IMR-90 (cell line): ENCODE measurements at regions not wholly inside any gene's neighbourhood (a gene's known extent, or its start where the extent isn't known, plus 50 kb on each side); places are given as distances from the start of the nearest gene placed in this dataset.

Experiments
- ATAC-seq: fragments of 200-7000 bp; cut with Tn5 transposase; 2 replicates; pipeline ENCODE4 v1.9.1; 2020; ENCODE audit warnings: low read depth, mild to moderate bottlenecking, moderate library complexity
- BruUV-seq: library from RNA; stranded (reverse); fragments of 400-500 nt; replicated peaks from 2 replicates; lab custom pipeline; 2021; lab: Mats Ljungman, UMichigan
- CTCF ChIA-PET: fragments of 300-600 bp; formaldehyde crosslinking; extraction: SDS; loops from one replicate; lab custom pipeline; 2021; ENCODE audit warnings: antibody characterized with exemption; lab: Yijun Ruan, JAX
- POLR2A ChIA-PET: fragments of 300-600 bp; sonication (Branson Sonifier 250); formaldehyde crosslinking; loops from one replicate; lab custom pipeline; 2022; ENCODE audit warnings: antibody characterized with exemption; ENCODE audit not compliant: unreplicated experiment; lab: Charles Lee
- DNase-seq: peaks from one replicate; pipeline ENCODE4 v3.0.0; 2013
- H2AFZ ChIP-seq: replicated peaks from 2 replicates; pipeline ENCODE3; 2013; ENCODE audit warnings: low read length, mild to moderate bottlenecking; ENCODE audit not compliant: poor library complexity
- H2AK5ac ChIP-seq: 2 replicates; pipeline ENCODE4 v1.6.1; 2013; ENCODE audit warnings: low read depth, low read length, inconsistent platforms
- H2AK9ac ChIP-seq: replicated peaks from 2 replicates; pipeline ENCODE3; 2013; ENCODE audit warnings: mild to moderate bottlenecking, low read depth, low read length, moderate library complexity; ENCODE audit not compliant: poor library complexity
- H2BK120ac ChIP-seq: 2 replicates; pipeline ENCODE4 v1.6.1; 2013; ENCODE audit warnings: low read depth, low read length, inconsistent platforms
- H2BK15ac ChIP-seq: 3 replicates; pipeline ENCODE4 v1.6.1; 2013; ENCODE audit warnings: low read depth, low read length, inconsistent platforms
- H2BK20ac ChIP-seq: 2 replicates; pipeline ENCODE4 v1.6.1; 2013; ENCODE audit warnings: low read depth, mild to moderate bottlenecking, inconsistent platforms, low read length, moderate library complexity
- H2BK5ac ChIP-seq: 2 replicates; pipeline ENCODE4 v1.6.1; 2013; ENCODE audit warnings: mild to moderate bottlenecking, low read depth, low read length, inconsistent platforms; ENCODE audit not compliant: poor library complexity, severe bottlenecking
- H3K14ac ChIP-seq: replicated peaks from 2 replicates; pipeline ENCODE4 v1.6.1; 2013; ENCODE audit warnings: low read depth, low read length, inconsistent platforms
- H3K18ac ChIP-seq: 2 replicates; pipeline ENCODE4 v1.6.1; 2013; ENCODE audit warnings: low read depth, low read length, control low read depth
- H3K23ac ChIP-seq: 2 replicates; pipeline ENCODE4 v1.6.1; 2013; ENCODE audit warnings: low read depth, low read length, inconsistent platforms
- H3K27ac ChIP-seq: 2 replicates; pipeline ENCODE4 v1.5.1; 2013; ENCODE audit warnings: mild to moderate bottlenecking, control low read depth, low read length; ENCODE audit not compliant: insufficient read depth
- H3K27me3 ChIP-seq: 2 replicates; pipeline ENCODE4 v1.6.1; 2013; ENCODE audit warnings: low read length; ENCODE audit not compliant: control insufficient read depth, insufficient read depth
- H3K36me3 ChIP-seq: 2 replicates; pipeline ENCODE4 v1.6.1; 2013; ENCODE audit warnings: low read length, mixed read lengths; ENCODE audit not compliant: control insufficient read depth, insufficient read depth
- H3K4ac ChIP-seq: 2 replicates; pipeline ENCODE4 v1.6.1; 2013; ENCODE audit warnings: low read depth, low read length, inconsistent platforms
- H3K4me1 ChIP-seq: 2 replicates; pipeline ENCODE4 v1.6.1; 2013; ENCODE audit warnings: low read length, mixed read lengths; ENCODE audit not compliant: control insufficient read depth, insufficient read depth
- H3K4me2 ChIP-seq: 2 replicates; pipeline ENCODE4 v1.6.1; 2013; ENCODE audit warnings: low read depth, mild to moderate bottlenecking, control low read depth, low read length, moderate library complexity
- H3K4me3 ChIP-seq: 2 replicates; pipeline ENCODE4 v1.5.1; 2013; ENCODE audit warnings: low read depth, mild to moderate bottlenecking, control low read depth, low read length, moderate library complexity; ENCODE audit not compliant: insufficient read depth
- H3K56ac ChIP-seq: 2 replicates; pipeline ENCODE4 v1.6.1; 2013; ENCODE audit warnings: low read length, inconsistent platforms; ENCODE audit not compliant: insufficient read depth; ENCODE audit errors: extremely low read depth
- H3K79me1 ChIP-seq, 2 experiments: 2 replicates each; pipeline ENCODE4 v1.6.1; 2013; ENCODE audit warnings: low read length in 2 of 2, inconsistent platforms in 1 of 2, low read depth in 1 of 2
- H3K9ac ChIP-seq: 2 replicates; pipeline ENCODE4 v1.6.1; 2013; ENCODE audit warnings: low read depth, low read length, control low read depth
- H3K9me1 ChIP-seq: 2 replicates; pipeline ENCODE4 v1.6.1; 2013; ENCODE audit warnings: low read length, inconsistent platforms; ENCODE audit not compliant: insufficient read depth
- H3K9me3 ChIP-seq: 2 replicates; pipeline ENCODE4 v1.6.1; 2013; ENCODE audit warnings: low read length; ENCODE audit not compliant: control insufficient read depth, insufficient read depth
- H4K20me1 ChIP-seq: 2 replicates; pipeline ENCODE4 v1.6.1; 2013; ENCODE audit warnings: low read length, inconsistent platforms; ENCODE audit not compliant: insufficient read depth
- H4K5ac ChIP-seq: 2 replicates; pipeline ENCODE4 v1.6.1; 2013; ENCODE audit warnings: mild to moderate bottlenecking, low read depth, low read length, control low read depth
- H4K8ac ChIP-seq, 2 experiments: 2 replicates each; pipeline ENCODE4 v1.6.1; 2013; ENCODE audit warnings: low read depth in 2 of 2, low read length in 2 of 2, control low read depth in 1 of 2, inconsistent platforms in 1 of 2
- H4K91ac ChIP-seq: 2 replicates; pipeline ENCODE4 v1.6.1; 2013; ENCODE audit warnings: low read depth, low read length, inconsistent platforms; ENCODE audit not compliant: insufficient read depth
- ELK1 ChIP-seq: fragments of 150-350 bp; IDR thresholded peaks from 2 replicates; pipeline ENCODE4 v1.6.1; 2016; ENCODE audit warnings: low read depth, mild to moderate bottlenecking, low read length, moderate library complexity, borderline replicate concordance
- FOS ChIP-seq: fragments of 150-350 bp; IDR thresholded peaks from 2 replicates; pipeline ENCODE4 v1.6.1; 2016; ENCODE audit warnings: low read depth, low read length
- RCOR1 ChIP-seq: IDR thresholded peaks from 2 replicates; pipeline ENCODE4 v1.6.1; 2012; ENCODE audit warnings: mild to moderate bottlenecking, low read length, improper control_type of control experiment; ENCODE audit not compliant: insufficient replicate concordance
- SMC3 ChIP-seq: fragments of 150-350 bp; IDR thresholded peaks from 2 replicates; pipeline ENCODE4 v1.6.1; 2016; ENCODE audit warnings: low read depth, mild to moderate bottlenecking, antibody characterized with exemption, low read length, moderate library complexity
- WGBS, 2 experiments: methylation state at CpG; one replicate each; pipeline versions ENCODE4 v1.1.5 to v1.1.7; 2013; ENCODE audit warnings: missing lambda C conversion rate in 2 of 2; ENCODE audit not compliant: insufficient read length in 1 of 2; ENCODE audit errors: extremely low coverage in 2 of 2; 5-methylcytosine and 5-hydroxymethylcytosine counted together
- dilution Hi-C: fragments of 300-500 bp; cut with HindIII; formaldehyde crosslinking; loops from one replicate; pipeline ENCODE4 v1.14.3; 2018; ENCODE audit warnings: low sequenced_read_pairs; ENCODE audit not compliant: unreplicated experiment
- in situ Hi-C: fragments of 300-500 bp; cut with MboI; formaldehyde crosslinking; loops from 3 replicates; pipeline ENCODE4 v1.14.3; 2019; ENCODE audit warnings: low sequenced_read_pairs, inconsistent platforms, mixed read lengths
- intact Hi-C: fragments of 100-400 bp; cut with micrococcal nuclease; formaldehyde crosslinking; loops from 2 replicates; pipeline ENCODE4 v1.10.0; 2022

GRCh38 chr13:52931539-52932431, 83.3 kb upstream of the PCDH8 start:
- dilution Hi-C loops, result no loop called here
- Histone ChIP-seq H3K23ac (no peak overlapping the region), H2BK120ac (no peak overlapping the region), H3K56ac (no peak overlapping the region), H3K4me2 (no peak overlapping the region), H4K91ac (no peak overlapping the region), H2BK5ac (no peak overlapping the region), H3K79me1 (no peaks in the 10 kb centered on the region), H2BK15ac (no peak overlapping the region), H4K8ac (no peak overlapping the region), H2BK20ac (no peak overlapping the region), H3K27ac (no peak overlapping the region), H3K9me1 (no peaks in the 10 kb centered on the region), H3K18ac (no peak overlapping the region), H2AK5ac (no peak overlapping the region), H3K4me3 (no peak overlapping the region), H3K36me3 (no peaks in the 10 kb centered on the region), H4K5ac (no peak overlapping the region), H2AK9ac (no peak overlapping the region), H3K9me3 (no peaks in the 10 kb centered on the region; the same call in 1 of the 2 replicates), H2AFZ (no peak overlapping the region), H4K20me1 (no peaks in the 10 kb centered on the region), H3K4me1 (no peaks in the 10 kb centered on the region), H3K27me3 (no peaks in the 10 kb centered on the region), H3K14ac (no peak overlapping the region), H3K9ac (no peak overlapping the region), H3K4ac (no peak overlapping the region)
- DNase-seq, result no peak
- ChIA-PET POLR2A (no interaction called here), CTCF (no interaction called here)
- no TSS peak for BruUV-seq
- TF ChIP-seq SMC3 (no peak), RCOR1 (no peak), FOS (no peak), ELK1 (no peak)
- WGBS, 2 experiments, result no CpG with 5 or more reads among the region's 4 CpGs
- intact Hi-C loops, result no loop called here
- in situ Hi-C loops, result no loop called here
- no peak for ATAC-seq
